ENCODE measurements at regions not wholly inside any gene's neighbourhood (a gene's known extent, or its start where the extent isn't known, plus 50 kb on each side); places are given as distances from the start of the nearest gene placed in this dataset.

GRCh38 chrX:68936126-68936525 lies 107.3 kb downstream of the EFNB1 start:
- Histone ChIP-seq H3K4me2 (ENCODE audit: low read depth, low read length) (no peak overlapping the region), H3K36me3 (replicated peaks; ENCODE audit: insufficient read depth, low read length) (no peaks in the 10 kb centered on the region), H3K9me2 (replicated peaks; ENCODE audit: insufficient read depth, low read length) (no peaks in the 10 kb centered on the region), H3F3A (ENCODE audit: insufficient read depth, low read length) (no peaks in the 10 kb centered on the region), H3K27ac (ENCODE audit: low read length) (no peak overlapping the region), H3K4me3 (ENCODE audit: low read length) (no peak overlapping the region), H3K9me3 (replicated peaks; ENCODE audit: insufficient read depth, low read length) (no peaks in the 10 kb centered on the region), H4K20me1 (ENCODE audit: insufficient read depth, low read length) (no peaks in the 10 kb centered on the region), H3K4me1 (ENCODE audit: low read length) (no peaks in the 10 kb centered on the region), H3K79me2 (ENCODE audit: low read length) (no peaks in the 10 kb centered on the region), H3K27me3 (replicated peaks; ENCODE audit: insufficient read depth, low read length) (no peaks in the 10 kb centered on the region), H3K9ac (ENCODE audit: low read length) (no peak overlapping the region), H2AFZ (ENCODE audit: low read length) (no peak overlapping the region)
- no peak for DNase-seq
- no peak for TF ChIP-seq EZH2 (optimal IDR thresholded peaks at IDR 0.05; ENCODE audit: low read depth, low read length)
- TF ChIP-seq, protein P1, sequence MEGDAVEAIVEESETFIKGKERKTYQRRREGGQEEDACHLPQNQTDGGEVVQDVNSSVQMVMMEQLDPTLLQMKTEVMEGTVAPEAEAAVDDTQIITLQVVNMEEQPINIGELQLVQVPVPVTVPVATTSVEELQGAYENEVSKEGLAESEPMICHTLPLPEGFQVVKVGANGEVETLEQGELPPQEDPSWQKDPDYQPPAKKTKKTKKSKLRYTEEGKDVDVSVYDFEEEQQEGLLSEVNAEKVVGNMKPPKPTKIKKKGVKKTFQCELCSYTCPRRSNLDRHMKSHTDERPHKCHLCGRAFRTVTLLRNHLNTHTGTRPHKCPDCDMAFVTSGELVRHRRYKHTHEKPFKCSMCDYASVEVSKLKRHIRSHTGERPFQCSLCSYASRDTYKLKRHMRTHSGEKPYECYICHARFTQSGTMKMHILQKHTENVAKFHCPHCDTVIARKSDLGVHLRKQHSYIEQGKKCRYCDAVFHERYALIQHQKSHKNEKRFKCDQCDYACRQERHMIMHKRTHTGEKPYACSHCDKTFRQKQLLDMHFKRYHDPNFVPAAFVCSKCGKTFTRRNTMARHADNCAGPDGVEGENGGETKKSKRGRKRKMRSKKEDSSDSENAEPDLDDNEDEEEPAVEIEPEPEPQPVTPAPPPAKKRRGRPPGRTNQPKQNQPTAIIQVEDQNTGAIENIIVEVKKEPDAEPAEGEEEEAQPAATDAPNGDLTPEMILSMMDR (IDR thresholded peaks at IDR 0.05; ENCODE audit: low read length): no peak
- no peak for TF ChIP-seq EZH2phosphoT487 (IDR thresholded peaks at IDR 0.05; ENCODE audit: low read length)

DNA sequence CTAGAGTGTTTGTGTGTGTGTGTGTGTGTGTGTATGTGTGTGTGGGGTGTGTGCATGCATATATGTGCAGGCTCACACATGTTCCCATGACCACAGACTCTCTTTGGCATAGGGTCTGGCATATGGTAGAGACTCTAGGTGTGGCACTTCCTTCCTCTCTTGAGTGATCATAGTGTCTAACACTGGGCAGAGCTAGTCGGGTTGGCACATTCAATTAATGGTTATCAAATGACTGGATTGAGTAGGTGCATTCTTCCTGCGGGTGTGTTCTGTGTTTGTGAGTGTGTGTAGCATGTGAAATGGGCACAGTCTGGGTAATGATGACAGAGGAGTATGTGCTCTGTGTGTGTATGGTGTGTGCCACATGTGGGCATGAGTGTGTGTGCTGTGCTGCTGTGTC lies 106.5 kb downstream of the EFNB1 start:
- no peaks in the 10 kb centered on the region for H3K9me3 ChIP-seq (replicated peaks; ENCODE audit: insufficient read depth, low read length)

GRCh38 chrX:68934922-68935321 lies 106.1 kb downstream of the EFNB1 start:
- Histone ChIP-seq H3K9me2 (replicated peaks; ENCODE audit: insufficient read depth, low read length) (no peaks in the 10 kb centered on the region), H3K36me3 (replicated peaks; ENCODE audit: insufficient read depth, low read length) (no peaks in the 10 kb centered on the region), H4K20me1 (ENCODE audit: insufficient read depth, low read length) (no peaks in the 10 kb centered on the region), H3K4me1 (ENCODE audit: low read length) (no peaks in the 10 kb centered on the region), H3F3A (ENCODE audit: insufficient read depth, low read length) (no peaks in the 10 kb centered on the region), H3K79me2 (ENCODE audit: low read length) (no peaks in the 10 kb centered on the region), H3K4me2 (ENCODE audit: low read depth, low read length) (no peak overlapping the region), H3K4me3 (ENCODE audit: low read length) (no peak overlapping the region), H3K27ac (ENCODE audit: low read length) (no peak overlapping the region), H3K27me3 (replicated peaks; ENCODE audit: insufficient read depth, low read length) (no peaks in the 10 kb centered on the region), H2AFZ (ENCODE audit: low read length) (no peak overlapping the region), H3K9ac (ENCODE audit: low read length) (no peak overlapping the region), H3K9me3 (replicated peaks; ENCODE audit: insufficient read depth, low read length) (no peaks in the 10 kb centered on the region)
- DNase-seq: no peak
- TF ChIP-seq EZH2 (optimal IDR thresholded peaks at IDR 0.05; ENCODE audit: low read depth, low read length): no peak
- TF ChIP-seq, protein P1 (IDR thresholded peaks at IDR 0.05; ENCODE audit: low read length): no peak
- no peak for TF ChIP-seq EZH2phosphoT487 (IDR thresholded peaks at IDR 0.05; ENCODE audit: low read length)

More for the DNA sequence above, 106.5 kb downstream of the EFNB1 start:
- Histone ChIP-seq H3K9ac (ENCODE audit: low read length) (no peak overlapping the region), H3F3A (ENCODE audit: insufficient read depth, low read length) (no peaks in the 10 kb centered on the region), H3K9me2 (replicated peaks; ENCODE audit: insufficient read depth, low read length) (no peaks in the 10 kb centered on the region), H3K27ac (ENCODE audit: low read length) (no peak overlapping the region), H3K4me2 (ENCODE audit: low read depth, low read length) (no peak overlapping the region), H3K4me1 (ENCODE audit: low read length) (no peaks in the 10 kb centered on the region), H3K4me3 (ENCODE audit: low read length) (no peak overlapping the region), H2AFZ (ENCODE audit: low read length) (no peak overlapping the region), H4K20me1 (ENCODE audit: insufficient read depth, low read length) (no peaks in the 10 kb centered on the region), H3K27me3 (replicated peaks; ENCODE audit: insufficient read depth, low read length) (no peaks in the 10 kb centered on the region), H3K79me2 (ENCODE audit: low read length) (no peaks in the 10 kb centered on the region), H3K36me3 (replicated peaks; ENCODE audit: insufficient read depth, low read length) (no peaks in the 10 kb centered on the region)
- TF ChIP-seq EZH2 (optimal IDR thresholded peaks at IDR 0.05; ENCODE audit: low read depth, low read length) (no peak), EZH2phosphoT487 (IDR thresholded peaks at IDR 0.05; ENCODE audit: low read length) (no peak)
- TF ChIP-seq, protein P1 (IDR thresholded peaks at IDR 0.05; ENCODE audit: low read length): no peak
- no peak for DNase-seq

All from MM.1S (cell line).